PC-3 (cell line): ENCODE measurements at regions not wholly inside any gene's neighbourhood (a gene's known extent, or its start where the extent isn't known, plus 50 kb on each side); places are given as distances from the start of the nearest gene placed in this dataset.

Experiments used
- ATAC-seq: fragments of 200-7000 bp; cut with Tn5 transposase; 2 replicates; pipeline ENCODE4 v1.9.1; 2020; ENCODE audit warnings: mild to moderate bottlenecking, moderate library complexity
- BruUV-seq: library from RNA; stranded (reverse); fragments of 400-500 nt; replicated peaks from 2 replicates; lab custom pipeline; 2021; lab: Mats Ljungman, UMichigan
- CTCF ChIA-PET: fragments of 300-600 bp; sonication (Branson Sonifier 250); formaldehyde crosslinking; loops from one replicate; lab custom pipeline; 2022; ENCODE audit warnings: antibody characterized with exemption; lab: Charles Lee
- POLR2A ChIA-PET: fragments of 300-600 bp; sonication (Branson Sonifier 250); formaldehyde crosslinking; loops from one replicate; lab custom pipeline; 2022; ENCODE audit warnings: antibody characterized with exemption; ENCODE audit not compliant: unreplicated experiment; lab: Charles Lee
- DNase-seq: peaks from one replicate; pipeline ENCODE4 v3.0.0-alpha.2; 2015
- H2AFZ ChIP-seq: fragments of 300-600 bp; sonication (generic); 2 replicates; pipeline ENCODE4 v1.6.0; 2016; ENCODE audit warnings: antibody characterized with exemption, low read length
- H3F3A ChIP-seq: fragments of 300-600 bp; sonication (generic); one replicate; pipeline ENCODE4 v1.6.0; 2017; ENCODE audit warnings: antibody characterized with exemption, low read length, control low read depth, mild to moderate bottlenecking; ENCODE audit not compliant: unreplicated experiment
- H3K27ac ChIP-seq: fragments of 300-600 bp; sonication (generic); 2 replicates; pipeline ENCODE4 v1.5.1; 2016; ENCODE audit warnings: mild to moderate bottlenecking, low read length
- H3K27me3 ChIP-seq: fragments of 300-600 bp; sonication (generic); 2 replicates; pipeline ENCODE4 v1.6.1; 2016; ENCODE audit warnings: low read length, mixed read lengths
- H3K36me3 ChIP-seq: fragments of 300-600 bp; sonication (generic); 2 replicates; pipeline ENCODE4 v1.6.1; 2016; ENCODE audit warnings: low read depth, mixed run types, low read length, mixed read lengths
- H3K4me1 ChIP-seq: fragments of 300-600 bp; sonication (generic); 2 replicates; pipeline ENCODE4 v1.5.1; 2016; ENCODE audit warnings: low read length; ENCODE audit not compliant: insufficient read depth
- H3K4me2 ChIP-seq: fragments of 300-600 bp; sonication (generic); 2 replicates; pipeline ENCODE4 v1.6.0; 2016; ENCODE audit warnings: low read length
- H3K4me3 ChIP-seq: fragments of 300-600 bp; sonication (generic); 2 replicates; pipeline ENCODE4 v1.5.1; 2016; ENCODE audit warnings: mild to moderate bottlenecking, low read length, mixed read lengths
- H3K79me2 ChIP-seq: fragments of 300-600 bp; sonication (generic); 2 replicates; pipeline ENCODE4 v1.6.1; 2017; ENCODE audit warnings: low read length, mixed read lengths
- H3K9ac ChIP-seq: fragments of 300-600 bp; sonication (generic); 2 replicates; pipeline ENCODE4 v1.6.0; 2016; ENCODE audit warnings: mild to moderate bottlenecking, low read length
- H3K9me2 ChIP-seq: fragments of 300-600 bp; sonication (generic); replicated peaks from 2 replicates; pipeline ENCODE4 v1.6.1; 2016; ENCODE audit warnings: mixed run types, low read length, mixed read lengths
- H3K9me3 ChIP-seq: fragments of 300-600 bp; sonication (generic); 2 replicates; pipeline ENCODE4 v1.6.1; 2016; ENCODE audit warnings: low read length, mixed read lengths
- H4K20me1 ChIP-seq: fragments of 300-600 bp; sonication (generic); 2 replicates; pipeline ENCODE4 v1.6.1; 2016; ENCODE audit warnings: low read length, mixed read lengths
- CTCF ChIP-seq: fragments of 300-600 bp; sonication (generic); conservative IDR thresholded peaks from 2 replicates; pipeline ENCODE4 v1.5.1; 2017; ENCODE audit warnings: antibody characterized with exemption, low read depth, mild to moderate bottlenecking, low read length
- EZH2 ChIP-seq: fragments of 300-600 bp; sonication (generic); IDR thresholded peaks from one replicate; pipeline ENCODE4 v1.6.1; 2017; ENCODE audit warnings: antibody characterized with exemption, mild to moderate bottlenecking, low read length; ENCODE audit not compliant: unreplicated experiment
- EZH2phosphoT487 ChIP-seq: fragments of 300-600 bp; sonication (generic); IDR thresholded peaks from 2 replicates; pipeline ENCODE4 v1.6.1; 2018; ENCODE audit warnings: mild to moderate bottlenecking, antibody characterized with exemption, low read length, borderline replicate concordance
- intact Hi-C: fragments of 100-400 bp; cut with micrococcal nuclease; formaldehyde crosslinking; loops from 2 replicates; pipeline ENCODE4 v1.9.0; 2023

GRCh38 chr6:159533568-159533967 is 159.5 kb downstream of the SOD2 start:
- Histone ChIP-seq H3K4me3 (no peak overlapping the region), H3K36me3 (no peaks in the 10 kb centered on the region), H3K27me3 (peaks cover 60% of the 10 kb centered on the region), H3K9me3 (no peaks in the 10 kb centered on the region), H2AFZ (no peak overlapping the region), H3F3A (no peaks in the 10 kb centered on the region), H3K9me2 (no peaks in the 10 kb centered on the region), H3K79me2 (no peaks in the 10 kb centered on the region), H3K4me2 (no peak overlapping the region), H3K4me1 (no peaks in the 10 kb centered on the region), H3K9ac (no peak overlapping the region), H4K20me1 (no peaks in the 10 kb centered on the region), H3K27ac (no peak overlapping the region)
- BruUV-seq, result no TSS peak
- TF ChIP-seq EZH2phosphoT487 (no peak), CTCF (no peak), EZH2 (no peak)
- ATAC-seq, result no peak
- CTCF ChIA-PET, result no interaction called here
- intact Hi-C loops, result no loop called here
- DNase-seq, result no peak
- POLR2A ChIA-PET, result no interaction called here

DNA sequence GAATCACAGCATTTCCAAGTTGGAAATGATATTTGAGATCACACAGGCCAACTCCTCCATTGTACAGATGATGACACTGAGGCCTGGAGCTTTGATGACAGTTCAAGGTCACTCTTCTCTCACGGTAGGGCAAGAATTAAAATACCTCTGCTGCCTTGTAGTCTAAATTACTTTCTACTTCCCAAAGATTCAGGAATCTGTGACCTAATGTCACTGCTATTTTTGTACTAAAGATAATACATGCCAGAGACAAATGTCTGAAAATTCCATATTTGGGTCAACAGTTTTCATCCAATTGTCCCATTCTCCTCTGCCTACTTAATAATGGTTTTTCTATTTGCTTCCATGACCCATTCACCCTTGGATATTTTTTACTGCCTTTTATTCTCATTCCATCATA is 160.0 kb downstream of the SOD2 start:
- Histone ChIP-seq H3K9ac (no peak overlapping the region), H3K79me2 (no peaks in the 10 kb centered on the region), H3K27ac (no peak overlapping the region), H3F3A (no peaks in the 10 kb centered on the region), H3K36me3 (no peaks in the 10 kb centered on the region), H3K4me3 (no peak overlapping the region), H2AFZ (no peak overlapping the region), H3K9me3 (no peaks in the 10 kb centered on the region), H3K4me2 (no peak overlapping the region), H4K20me1 (no peaks in the 10 kb centered on the region), H3K27me3 (peaks cover 62% of the 10 kb centered on the region), H3K4me1 (no peaks in the 10 kb centered on the region), H3K9me2 (no peaks in the 10 kb centered on the region)
- DNase-seq (no peak), ATAC-seq (no peak)
- TF ChIP-seq CTCF (no peak), EZH2phosphoT487 (no peak), EZH2 (no peak)
- intact Hi-C loops, result no loop called here
- ChIA-PET POLR2A (no interaction called here), CTCF (no interaction called here)
- no TSS peak for BruUV-seq

GRCh38 chr6:159532155-159532554 is 160.9 kb downstream of the SOD2 start:
- POLR2A ChIA-PET, result no interaction called here
- no TSS peak for BruUV-seq
- Histone ChIP-seq H3K4me3 (no peak overlapping the region), H3K79me2 (no peaks in the 10 kb centered on the region), H2AFZ (no peak overlapping the region), H3K9me2 (no peaks in the 10 kb centered on the region), H4K20me1 (no peaks in the 10 kb centered on the region), H3K36me3 (no peaks in the 10 kb centered on the region), H3K4me2 (no peak overlapping the region), H3K27ac (no peak overlapping the region), H3K27me3 (peaks cover 62% of the 10 kb centered on the region), H3K9ac (no peak overlapping the region), H3F3A (no peaks in the 10 kb centered on the region), H3K4me1 (no peaks in the 10 kb centered on the region), H3K9me3 (no peaks in the 10 kb centered on the region)
- ATAC-seq (no peak), DNase-seq (no peak)
- CTCF ChIA-PET, result no interaction called here
- TF ChIP-seq CTCF, result no peak
- no peak for TF ChIP-seq EZH2
- TF ChIP-seq EZH2phosphoT487, result no peak
- intact Hi-C loops, result no loop called here
